ENCODE measurements at regions not wholly inside any gene's neighbourhood (a gene's known extent, or its start where the extent isn't known, plus 50 kb on each side); places are given as distances from the start of the nearest gene placed in this dataset.

DNA sequence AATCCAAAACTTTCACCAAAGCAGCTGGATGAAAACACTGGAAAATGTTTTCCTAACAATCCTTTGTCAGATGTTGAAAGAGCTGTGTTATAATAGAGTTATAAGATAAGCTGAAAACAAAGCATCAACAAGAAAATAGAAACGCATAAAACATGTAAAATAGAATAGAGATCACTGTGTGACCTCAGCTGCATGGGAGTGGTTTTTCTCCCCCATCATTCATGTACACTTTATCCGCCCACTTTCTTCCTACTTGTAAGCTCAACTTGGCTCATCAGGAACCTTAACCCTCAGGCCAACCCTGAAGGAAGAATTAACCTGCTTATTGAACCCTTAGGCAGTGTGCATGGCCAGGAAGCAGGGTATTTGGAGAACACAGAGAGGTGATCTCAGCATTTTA is 238.5 kb upstream of the PMFBP1 start:
- no peak for DNase-seq (ENCODE audit: low read depth, low spot score)

DNA sequence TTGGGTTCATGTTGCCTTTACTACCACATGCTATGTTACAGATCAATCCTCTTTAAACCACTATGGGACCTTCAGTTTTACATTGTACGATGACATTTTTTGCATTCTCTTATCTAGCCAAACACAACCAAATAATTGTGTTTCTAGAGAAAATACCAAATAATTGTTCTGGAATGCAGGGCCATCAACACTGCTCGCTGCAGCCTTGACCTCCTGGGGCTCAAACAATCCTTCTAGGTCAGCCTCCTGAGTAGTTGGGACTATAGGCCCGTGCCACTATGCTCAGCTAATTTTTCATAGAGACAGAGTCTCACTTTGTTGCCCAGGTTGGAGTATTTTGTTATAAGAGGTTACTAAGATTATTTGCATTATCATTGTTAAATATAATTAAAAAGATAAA is 237.5 kb upstream of the PMFBP1 start:
- DNase-seq (ENCODE audit: low read depth, low spot score) = no peak

DNA sequence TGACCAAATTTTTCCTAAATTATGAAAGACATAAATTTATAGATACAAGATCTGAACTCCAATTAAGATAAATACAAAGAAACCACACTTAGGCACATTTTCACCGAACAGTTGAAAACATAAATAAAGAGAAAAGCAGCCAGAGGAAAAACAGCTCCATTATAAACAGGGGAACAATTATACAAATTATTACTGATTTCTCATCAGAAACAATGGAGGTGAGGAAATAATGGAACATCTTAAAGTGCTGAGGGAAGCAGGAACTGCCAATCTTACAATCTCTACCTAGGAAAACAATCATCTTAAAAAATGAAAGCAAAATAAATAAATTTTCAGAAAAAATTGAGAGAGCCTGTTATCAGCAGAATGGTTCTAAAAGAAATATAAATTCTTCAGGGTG is 234.4 kb upstream of the PMFBP1 start:
- no peak for DNase-seq (ENCODE audit: low read depth, low spot score)

DNA sequence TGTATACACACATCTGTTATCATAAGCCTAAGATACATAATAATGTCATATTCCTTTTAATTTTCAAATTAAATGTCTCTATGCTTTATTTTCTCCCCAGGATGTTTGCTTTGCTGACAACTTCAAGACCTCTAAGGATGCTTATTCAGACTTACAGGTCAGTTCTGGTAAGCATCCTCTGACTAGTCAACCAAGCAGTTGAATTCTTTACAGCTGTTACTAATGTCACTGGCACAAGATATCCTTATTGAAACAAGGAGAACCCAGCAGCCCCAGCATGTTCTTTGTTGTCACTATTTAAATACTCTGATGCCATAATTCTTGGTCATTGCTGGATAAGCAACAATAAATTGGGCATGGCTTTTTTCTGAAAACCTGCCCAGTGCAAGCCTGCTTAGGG is 232.3 kb upstream of the PMFBP1 start:
- no peak for DNase-seq (ENCODE audit: low read depth, low spot score)

DNA sequence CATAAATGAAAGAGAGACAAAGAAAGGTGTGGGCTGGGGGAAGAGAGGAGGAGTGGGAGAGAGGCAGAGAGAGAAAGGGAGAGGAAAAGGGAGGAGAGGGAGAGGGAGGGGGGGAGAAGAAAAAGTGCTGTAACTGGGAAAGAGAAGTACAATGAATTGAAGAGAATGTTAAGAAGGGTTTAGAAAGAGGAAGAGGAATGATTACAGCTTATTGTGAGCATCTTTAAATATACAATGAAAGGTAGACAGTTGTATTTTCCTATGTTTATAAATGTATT is 229.1 kb upstream of the PMFBP1 start:
- no peak for DNase-seq (ENCODE audit: low read depth, low spot score)

DNA sequence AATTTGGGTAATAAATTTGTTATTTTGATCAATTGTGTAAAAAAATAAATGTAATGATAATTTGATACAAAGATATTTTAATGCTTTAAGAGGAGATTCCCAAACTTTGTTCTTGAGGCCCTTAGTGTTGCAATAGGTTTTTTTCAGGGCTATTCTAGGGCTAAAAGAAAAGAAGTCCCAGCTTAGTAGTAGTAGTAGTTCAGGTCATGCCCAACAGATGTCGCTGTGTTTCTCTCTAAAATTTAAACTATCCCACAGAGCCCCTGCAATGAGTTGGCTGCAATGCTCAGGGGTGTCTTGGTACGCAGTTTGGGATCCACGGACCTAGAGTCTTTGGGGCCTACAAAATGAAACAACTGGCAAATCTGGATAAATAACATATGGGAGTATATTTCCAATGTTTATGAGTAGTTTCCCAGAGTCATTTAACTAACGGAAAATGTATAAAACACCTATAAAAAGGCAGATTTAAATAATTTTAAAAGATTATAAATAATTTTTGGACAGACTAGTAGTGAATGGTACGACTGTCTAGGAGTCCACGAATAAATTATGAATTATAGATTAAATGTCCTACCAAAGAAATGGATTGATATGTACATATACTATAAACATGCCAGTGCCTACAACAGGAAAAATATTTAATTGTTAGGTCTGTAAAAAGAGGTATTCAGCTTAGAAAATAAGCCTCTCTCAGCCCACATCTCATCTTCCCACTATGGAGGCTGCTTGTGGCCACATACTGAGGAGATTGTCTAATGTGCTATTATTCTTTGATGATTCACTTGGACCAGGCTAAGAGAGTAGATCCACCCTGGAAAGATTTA is 228.5 kb upstream of the PMFBP1 start:
- no peak for DNase-seq (ENCODE audit: low read depth, low spot score)

DNA sequence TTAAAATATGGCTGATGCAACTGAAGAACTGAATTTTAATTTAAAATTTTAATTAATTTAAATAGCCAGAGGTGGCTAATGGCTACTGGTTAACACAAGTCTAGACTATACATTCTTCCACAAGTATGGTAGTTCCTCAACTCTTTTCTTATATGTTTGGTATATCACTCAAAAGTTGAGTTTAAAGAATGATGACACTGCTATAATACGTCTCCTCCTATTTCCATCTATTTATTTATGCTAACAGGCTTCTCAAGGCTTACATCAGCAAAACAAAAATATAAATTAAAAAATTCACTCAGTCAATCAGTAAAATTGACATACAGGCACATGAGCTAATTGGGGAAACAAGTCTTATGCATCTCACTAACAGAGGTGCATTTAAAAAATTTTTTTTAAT is 227.9 kb upstream of the PMFBP1 start:
- DNase-seq (ENCODE audit: low read depth, low spot score) = no peak

DNA sequence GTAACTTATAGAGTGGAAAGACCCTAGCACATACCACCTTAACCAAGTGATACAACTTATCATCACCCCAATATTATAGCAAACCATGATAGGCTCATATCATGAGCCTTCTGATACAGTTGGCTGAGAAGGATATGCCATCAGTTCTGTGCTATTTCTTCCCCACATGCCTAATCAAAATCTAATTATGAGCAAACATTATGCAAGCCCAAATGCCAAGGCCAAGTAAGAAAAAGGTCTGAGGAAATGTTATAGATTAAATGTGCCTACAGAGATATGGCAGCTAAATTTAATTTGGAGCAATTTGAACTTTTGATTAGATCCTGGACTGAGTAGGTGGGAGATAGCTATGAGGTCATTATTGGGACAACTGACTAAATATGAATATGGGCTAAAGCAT is 225.9 kb upstream of the PMFBP1 start:
- no peak for DNase-seq (ENCODE audit: low read depth, low spot score)

DNA sequence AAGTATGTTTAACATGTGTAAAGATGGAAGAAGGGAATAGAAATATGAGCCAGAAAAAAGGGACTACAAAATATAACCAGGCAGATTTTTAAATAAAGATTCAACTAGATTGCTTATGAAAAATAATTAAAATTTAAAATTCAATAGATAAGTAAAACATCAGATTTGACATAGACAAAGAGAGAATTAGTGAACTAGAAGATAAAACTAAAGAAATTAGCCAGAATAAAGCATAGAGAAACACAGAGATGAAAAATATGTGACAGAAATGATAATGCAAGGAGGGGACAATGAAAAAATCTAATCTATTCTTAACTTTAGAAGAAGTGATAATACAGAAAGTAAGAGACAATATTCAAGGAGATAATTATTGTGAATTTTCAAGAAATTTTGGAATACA is 222.6 kb upstream of the PMFBP1 start:
- no peak for DNase-seq (ENCODE audit: low read depth, low spot score)

DNA sequence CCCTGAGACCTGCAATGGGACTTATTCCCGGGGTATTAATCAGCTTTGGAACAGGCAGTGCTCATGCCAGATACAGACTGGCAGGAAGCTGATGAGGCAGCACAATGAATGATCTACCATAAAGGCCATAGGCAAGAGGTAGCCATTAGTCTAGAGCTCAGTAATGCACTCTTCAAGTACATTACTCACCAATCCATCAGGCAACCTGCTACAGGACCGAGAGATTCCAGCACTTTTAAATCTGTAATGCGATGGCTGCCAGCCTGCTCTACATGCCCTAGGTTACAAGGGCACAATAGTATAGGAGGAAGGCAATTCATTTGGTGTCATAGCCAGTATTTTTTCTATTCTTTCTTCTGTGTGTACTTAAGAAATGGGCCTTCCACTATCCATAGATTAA is 217.8 kb upstream of the PMFBP1 start:
- no peak for DNase-seq (ENCODE audit: low read depth, low spot score)

DNA sequence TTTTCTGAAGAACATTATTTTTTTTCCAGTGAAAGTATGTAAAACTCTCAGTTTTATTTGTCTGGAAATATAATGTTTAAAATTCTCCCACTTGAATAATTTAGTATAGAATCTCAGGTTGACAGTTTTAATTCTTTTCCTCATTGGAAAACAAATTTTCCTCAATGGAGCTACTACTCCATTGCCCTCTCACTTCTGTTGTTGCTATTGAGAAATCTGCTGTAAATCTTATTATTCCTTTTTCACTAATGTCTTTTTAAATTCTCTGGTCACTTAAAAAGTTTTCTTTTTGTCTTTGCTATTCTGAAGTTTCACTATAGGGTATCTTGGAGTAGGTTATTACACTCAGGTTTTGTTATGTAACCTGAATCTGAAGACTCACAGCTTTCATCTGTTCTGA is 216.1 kb upstream of the PMFBP1 start:
- DNase-seq (ENCODE audit: low read depth, low spot score) = no peak

DNA sequence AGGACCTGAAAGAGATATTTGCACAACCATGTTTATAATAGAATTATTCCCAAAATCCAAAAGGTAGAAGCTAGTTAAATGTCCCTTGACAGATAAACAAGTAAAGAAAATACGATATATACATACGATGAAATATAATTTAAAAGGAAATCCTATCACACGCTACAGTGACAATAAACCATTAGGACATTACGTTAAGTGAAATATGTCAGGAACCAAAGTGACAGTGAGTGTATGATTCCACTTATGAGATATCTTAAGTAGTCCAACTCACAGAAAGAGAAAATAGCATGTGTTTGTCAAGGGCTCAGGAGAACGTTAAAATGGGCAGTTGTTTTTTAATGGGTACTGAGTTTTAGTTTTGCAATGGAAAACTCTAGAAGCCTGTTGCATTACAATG is 212.7 kb upstream of the PMFBP1 start:
- no peak for DNase-seq (ENCODE audit: low read depth, low spot score)

DNA sequence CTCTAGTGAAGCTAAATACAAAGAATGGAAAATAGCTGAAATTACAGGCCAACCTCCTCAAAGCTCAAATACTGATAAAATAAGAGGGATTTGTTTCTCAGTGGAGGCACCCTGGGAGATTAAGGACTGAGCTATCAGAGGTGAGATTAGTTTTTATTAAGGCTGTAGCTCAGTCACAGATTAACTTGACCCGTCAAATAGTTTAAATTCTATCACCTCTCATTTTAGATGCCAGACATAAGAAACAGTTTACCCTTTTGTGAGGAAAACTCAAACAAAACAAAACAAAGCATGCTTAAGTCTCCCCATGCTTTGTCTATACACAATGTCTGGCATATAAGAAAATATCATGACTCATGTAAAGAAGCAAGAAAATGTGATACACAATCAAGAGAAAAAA is 208.3 kb upstream of the PMFBP1 start:
- DNase-seq (ENCODE audit: low read depth, low spot score) = no peak

DNA sequence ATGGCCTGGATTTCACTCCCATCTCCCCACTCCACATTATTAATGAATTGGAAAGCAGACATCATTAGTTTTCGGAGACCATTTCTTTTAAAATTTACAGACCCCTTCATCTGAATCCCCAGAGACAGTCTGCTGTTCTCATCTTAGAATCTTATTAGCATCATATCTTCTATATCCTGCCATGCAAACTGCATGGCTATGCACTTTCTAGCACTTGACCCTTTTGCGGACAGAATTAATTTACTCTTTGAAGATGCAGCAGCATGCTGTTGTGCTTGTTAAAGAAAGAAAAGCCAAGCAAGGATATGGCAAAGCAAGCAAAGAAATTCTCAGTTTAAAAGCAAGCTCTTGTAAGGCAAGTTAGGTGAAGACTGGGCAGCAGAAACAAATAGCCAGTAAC is 201.2 kb upstream of the PMFBP1 start:
- DNase-seq (ENCODE audit: low read depth, low spot score) = no peak

DNA sequence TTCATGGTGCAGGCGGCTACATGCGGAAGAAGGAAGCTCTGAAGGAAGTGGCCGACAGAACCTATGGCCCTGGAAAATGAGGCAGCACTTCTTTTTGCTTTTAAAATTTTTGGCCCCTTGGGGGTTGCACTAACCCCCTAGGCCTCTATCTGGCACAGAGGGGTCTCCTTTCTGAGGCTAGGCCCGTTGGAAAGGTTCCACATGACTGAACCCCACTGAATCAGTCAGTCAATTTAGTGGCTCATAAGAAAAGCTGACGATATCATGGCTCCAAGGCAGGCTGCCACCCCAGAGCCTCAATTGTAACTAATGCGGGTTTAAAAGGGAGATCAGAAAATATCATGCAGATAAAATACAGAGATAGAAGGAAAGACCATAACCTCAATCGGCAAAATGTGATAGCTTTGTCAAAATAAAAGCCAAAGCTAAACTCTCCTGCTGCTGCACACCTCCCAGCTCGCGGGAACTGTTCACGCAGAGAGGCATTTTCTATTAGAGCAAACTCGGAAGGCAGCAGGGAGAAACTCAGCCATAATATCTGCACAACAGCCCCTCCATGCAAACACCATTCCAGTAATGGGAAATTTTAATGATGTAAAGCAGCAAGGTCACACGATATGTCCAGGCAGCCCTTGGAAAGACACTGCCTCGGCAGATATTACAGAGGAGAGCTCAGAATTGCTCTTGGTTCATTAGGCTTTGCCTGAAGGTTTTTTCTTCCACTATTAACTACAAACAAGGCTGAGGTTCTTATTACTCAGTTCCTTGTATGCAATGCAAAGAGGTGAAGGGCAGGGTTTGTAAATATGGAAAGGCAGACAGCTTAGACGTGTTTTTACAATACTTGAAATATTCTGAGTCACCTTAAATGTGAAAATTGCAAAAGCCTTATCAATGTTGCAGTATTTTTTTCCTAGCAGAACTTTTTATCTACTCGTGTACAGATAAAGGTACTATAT is 200.4 kb upstream of the PMFBP1 start:
- DNase-seq (ENCODE audit: low read depth, low spot score) = no peak

DNA sequence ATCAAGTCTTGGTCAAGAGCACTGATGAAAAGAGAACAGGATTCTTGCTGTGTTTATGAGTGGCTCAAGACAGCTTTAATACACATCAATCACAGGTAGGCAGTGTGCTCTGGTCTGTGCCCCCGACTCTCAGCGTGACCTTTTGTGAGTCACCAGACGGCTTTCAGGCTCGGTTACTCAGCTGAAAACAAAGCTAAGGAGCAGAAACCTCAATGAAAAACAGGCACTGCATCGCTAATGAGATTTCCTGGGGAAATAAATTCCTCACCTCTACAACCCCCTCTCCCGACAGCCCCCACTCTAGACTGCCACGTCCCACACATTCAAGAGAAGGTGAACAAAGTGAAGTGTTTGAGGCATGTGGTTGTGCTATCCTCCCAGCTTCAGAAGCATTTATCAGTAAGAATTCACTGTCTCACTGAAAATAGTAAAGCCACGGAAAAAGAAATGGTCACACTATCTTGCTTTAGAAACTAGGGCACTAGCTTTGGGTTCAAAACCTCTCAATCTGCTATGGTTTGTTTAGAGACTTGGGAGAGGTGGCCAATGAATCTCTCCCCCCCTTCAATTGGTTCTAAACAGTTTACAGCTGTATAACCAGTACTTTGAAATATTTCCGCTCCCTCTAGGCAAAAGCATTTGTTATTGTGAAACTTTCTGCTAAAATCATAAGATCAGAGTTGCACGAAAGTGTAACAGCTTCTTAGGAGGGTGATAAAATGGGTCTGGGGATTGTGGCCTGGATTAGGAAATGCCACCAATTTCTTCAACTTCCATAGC is 199.5 kb upstream of the PMFBP1 start:
- DNase-seq (ENCODE audit: low read depth, low spot score) = no peak

DNA sequence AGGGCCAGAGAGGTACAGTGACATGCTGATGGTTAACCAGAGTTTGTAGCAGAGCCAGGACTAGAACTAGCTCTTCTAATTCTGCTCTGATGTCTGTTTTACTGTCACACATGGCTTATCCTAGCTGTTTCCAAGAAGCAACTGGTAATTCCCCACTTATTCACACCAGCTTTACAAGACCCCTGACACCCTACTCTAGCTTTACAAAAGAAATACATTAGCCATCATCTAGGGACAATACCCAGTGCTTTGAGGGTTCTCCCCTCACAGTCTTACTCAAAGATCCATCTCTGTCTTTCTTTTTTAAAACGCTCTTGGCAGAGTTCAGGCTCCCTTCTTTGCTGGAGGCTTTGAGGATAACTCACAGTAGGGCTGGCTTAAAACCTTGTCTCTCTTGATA is 197.3 kb upstream of the PMFBP1 start:
- DNase-seq (ENCODE audit: low read depth, low spot score) = no peak

DNA sequence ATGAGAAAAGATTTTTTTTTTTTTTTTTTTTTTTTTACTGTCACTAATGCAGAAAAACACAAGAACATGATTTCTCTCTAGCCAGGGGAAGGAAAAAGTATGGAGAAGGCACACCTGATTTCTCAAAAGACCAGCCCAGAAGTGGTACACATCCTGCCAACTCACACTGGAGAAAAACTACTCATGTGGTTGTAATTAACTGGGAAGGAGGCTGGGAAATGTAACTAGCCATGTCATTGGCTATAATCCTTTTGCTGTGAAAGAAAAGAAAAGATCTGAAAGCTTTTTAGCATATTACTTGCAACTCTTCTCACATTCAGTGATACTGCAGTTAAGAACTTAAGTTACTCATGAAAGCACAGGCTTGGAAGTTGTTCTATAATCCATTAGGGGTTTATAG is 195.9 kb upstream of the PMFBP1 start:
- no peak for DNase-seq (ENCODE audit: low read depth, low spot score)

DNA sequence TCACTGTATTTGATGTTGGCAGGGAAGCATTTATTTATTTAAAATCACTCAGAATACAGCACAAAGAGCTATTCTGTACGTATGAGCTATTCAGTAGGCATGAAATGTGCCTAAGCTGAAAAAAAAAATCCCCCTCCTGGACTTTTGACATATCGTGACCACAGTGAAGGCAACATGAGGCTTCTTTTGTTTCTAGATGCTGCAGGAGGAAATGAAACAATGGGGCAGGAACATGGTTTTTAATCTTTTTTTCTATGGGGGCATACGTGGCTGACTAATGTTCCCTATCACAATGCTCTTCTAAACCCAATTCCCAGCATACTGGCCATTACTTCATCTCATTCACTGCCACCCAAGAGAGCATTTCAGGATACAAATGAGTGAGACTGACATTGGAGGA is 191.0 kb upstream of the PMFBP1 start:
- DNase-seq (ENCODE audit: low read depth, low spot score) = no peak

DNA sequence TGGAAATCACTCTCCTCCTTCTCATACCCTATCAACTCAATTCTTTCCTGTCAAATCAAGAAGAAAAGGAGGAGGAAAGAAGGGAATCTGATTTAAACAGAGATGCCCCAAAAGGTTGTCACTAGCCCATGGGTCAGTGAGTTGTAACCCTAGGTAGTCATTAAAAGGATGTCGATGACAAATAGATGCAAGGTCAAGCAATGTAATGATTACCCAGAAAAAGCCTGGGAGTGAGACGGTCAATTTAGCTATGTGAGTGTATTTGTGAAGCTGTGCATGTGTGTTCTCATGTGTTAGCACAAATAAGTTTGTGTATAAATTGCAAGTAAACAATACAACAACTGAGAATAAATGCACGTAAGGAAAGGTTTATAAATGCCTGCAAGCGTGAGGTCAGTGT is 190.5 kb upstream of the PMFBP1 start:
- DNase-seq (ENCODE audit: low read depth, low spot score) = no peak

DNA sequence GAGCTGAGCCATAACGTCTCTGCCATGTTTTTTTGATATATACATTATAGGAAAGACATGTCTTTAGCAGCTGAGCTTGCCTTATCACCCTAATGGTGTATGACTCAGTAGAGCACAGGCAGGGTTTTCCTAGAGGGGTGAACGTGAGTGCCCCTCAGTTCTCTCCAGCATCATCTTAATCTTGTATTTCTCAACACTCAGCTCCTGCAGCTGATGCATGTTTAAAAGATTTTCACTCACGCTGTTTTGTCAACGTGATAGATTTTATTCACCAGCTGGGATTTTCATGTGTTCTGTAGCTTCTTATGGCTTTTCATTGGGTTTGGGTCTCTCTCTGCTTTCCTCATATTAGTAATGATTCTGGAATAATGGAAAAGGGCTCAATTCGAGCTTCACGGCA is 186.0 kb upstream of the PMFBP1 start:
- DNase-seq (ENCODE audit: low read depth, low spot score) = no peak

DNA sequence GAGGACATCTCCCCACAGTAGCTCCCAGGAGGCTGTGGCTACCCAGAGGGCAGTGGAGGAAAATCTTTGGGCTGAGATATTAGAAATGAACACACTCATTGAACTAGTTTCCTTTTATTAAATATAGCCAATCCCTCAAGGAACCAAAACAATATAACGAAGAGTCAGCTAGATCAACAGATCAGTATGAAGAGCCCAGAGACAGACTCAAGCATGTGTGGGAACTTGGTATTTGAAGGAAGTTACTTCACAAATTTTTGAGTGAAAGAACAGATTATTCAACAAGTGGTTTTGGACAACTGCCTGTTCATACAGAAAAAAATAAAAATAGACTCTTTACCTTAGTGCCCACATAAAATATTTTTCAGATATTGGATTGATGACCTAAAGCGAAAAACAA is 183.6 kb upstream of the PMFBP1 start:
- no peak for DNase-seq (ENCODE audit: low read depth, low spot score)
